HG02852 (cell line): ENCODE measurements at regions not wholly inside any gene's neighbourhood (a gene's known extent, or its start where the extent isn't known, plus 50 kb on each side); places are given as distances from the start of the nearest gene placed in this dataset.
"Not testable (repeated sequence)": the region's sequence is repeated elsewhere in the genome, so short reads cannot be mapped to it uniquely, and the experiment has no call there.

Source experiments
- ATAC-seq: cut with Tn5 transposase; IDR thresholded peaks from one replicate; pipeline ENCODE4 v1.9.1; 2021; ENCODE audit warnings: mild to moderate bottlenecking, moderate library complexity; ENCODE audit not compliant: unreplicated experiment

GRCh38 chr13:38160131-38160530, 189.5 kb upstream of the UFM1 start:
- ATAC-seq: no peak

GRCh38 chr13:38159710-38160109, 189.9 kb upstream of the UFM1 start:
- ATAC-seq: no peak

GRCh38 chr13:38147050-38147449, 202.6 kb upstream of the UFM1 start:
- no peak for ATAC-seq

- no peak for ATAC-seq
Observed at GRCh38 chr13:38141792-38142191, 207.9 kb upstream of the UFM1 start.

- ATAC-seq: no peak
Observed at GRCh38 chr13:38135592-38135991, 214.1 kb upstream of the UFM1 start.

- ATAC-seq: no peak
Observed at GRCh38 chr13:38121267-38121666, 228.4 kb upstream of the UFM1 start.

- ATAC-seq: no peak
Observed at GRCh38 chr13:38103851-38104250, 234.3 kb upstream of the TRPC4 start.

GRCh38 chr13:38099751-38100150, 230.2 kb upstream of the TRPC4 start:
- ATAC-seq: no peak

- ATAC-seq: no peak
Observed at GRCh38 chr13:38093425-38093824, 223.9 kb upstream of the TRPC4 start.

GRCh38 chr13:38090913-38091312, 221.3 kb upstream of the TRPC4 start:
- ATAC-seq: no peak

- ATAC-seq: no peak
Observed at GRCh38 chr13:38086721-38087120, 217.1 kb upstream of the TRPC4 start.

GRCh38 chr13:38086013-38086412, 216.4 kb upstream of the TRPC4 start:
- ATAC-seq: no peak

- no peak for ATAC-seq
Observed at GRCh38 chr13:38073931-38074330, 204.4 kb upstream of the TRPC4 start.

GRCh38 chr13:38072696-38073095, 203.1 kb upstream of the TRPC4 start:
- no peak for ATAC-seq

GRCh38 chr13:38071340-38071739, 201.8 kb upstream of the TRPC4 start:
- ATAC-seq: not testable (repeated sequence)

- ATAC-seq: no peak
Observed at GRCh38 chr13:38053896-38054295, 184.3 kb upstream of the TRPC4 start.

- no peak for ATAC-seq
Observed at GRCh38 chr13:38046049-38046376, 176.4 kb upstream of the TRPC4 start.

- ATAC-seq: peak; percentile 82
Observed at GRCh38 chr13:38045278-38046048, 175.9 kb upstream of the TRPC4 start.

GRCh38 chr13:38044067-38044466, 174.5 kb upstream of the TRPC4 start:
- ATAC-seq: no peak

- ATAC-seq: no peak
Observed at GRCh38 chr13:38042771-38043170, 173.2 kb upstream of the TRPC4 start.

- no peak for ATAC-seq
Observed at GRCh38 chr13:38024431-38024830, 154.9 kb upstream of the TRPC4 start.

GRCh38 chr13:38017320-38017719, 147.7 kb upstream of the TRPC4 start:
- no peak for ATAC-seq

- ATAC-seq: no peak
Observed at GRCh38 chr13:38013676-38014075, 144.1 kb upstream of the TRPC4 start.
